ENCODE measurements at regions not wholly inside any gene's neighbourhood (a gene's known extent, or its start where the extent isn't known, plus 50 kb on each side); places are given as distances from the start of the nearest gene placed in this dataset.
A peak's percentile ranks its signal among the peaks of the same experiment; 100 is the strongest.

DNA sequence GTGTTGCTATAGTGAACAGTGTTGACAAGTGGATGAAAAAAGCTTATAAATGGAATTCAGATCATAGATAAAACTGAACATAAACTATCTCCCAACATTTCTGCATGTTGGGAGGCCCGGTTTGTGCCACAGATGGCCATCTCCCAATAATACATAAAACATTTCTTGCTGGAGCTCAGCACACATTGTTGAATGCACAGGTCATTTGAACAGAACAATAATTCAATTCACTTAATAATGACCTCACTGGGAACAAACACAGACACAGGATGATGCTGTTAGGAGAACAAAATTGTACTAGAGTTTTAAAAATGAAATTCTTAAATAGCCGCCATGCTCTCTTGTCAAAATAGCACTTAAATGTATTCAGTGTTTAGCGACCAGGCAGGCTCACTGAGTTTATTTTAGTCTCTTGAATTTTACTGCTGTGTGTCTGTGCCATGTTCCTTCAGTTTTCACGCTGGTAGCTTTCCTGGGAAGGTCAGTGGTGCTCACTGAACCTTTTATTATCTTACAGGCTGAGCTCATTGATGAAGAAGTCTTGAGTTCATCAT, 85.0 kb upstream of the SSBP2 start:
- no peak overlapping the region for H3K4me3 ChIP-seq
- peak in 2 of 8 donors; percentile 46 to 57 for ATAC-seq
- no peaks in the 10 kb centered on the region for H3K36me3 ChIP-seq
- WGBS, 2 donors = 37 to 50% methylated on average over 4 of the region's 4 CpGs
- H3K27me3 ChIP-seq = no peaks in the 10 kb centered on the region
- DNase-seq = no peak
- H3K9me3 ChIP-seq = no peaks in the 10 kb centered on the region
- TF ChIP-seq, protein P1, sequence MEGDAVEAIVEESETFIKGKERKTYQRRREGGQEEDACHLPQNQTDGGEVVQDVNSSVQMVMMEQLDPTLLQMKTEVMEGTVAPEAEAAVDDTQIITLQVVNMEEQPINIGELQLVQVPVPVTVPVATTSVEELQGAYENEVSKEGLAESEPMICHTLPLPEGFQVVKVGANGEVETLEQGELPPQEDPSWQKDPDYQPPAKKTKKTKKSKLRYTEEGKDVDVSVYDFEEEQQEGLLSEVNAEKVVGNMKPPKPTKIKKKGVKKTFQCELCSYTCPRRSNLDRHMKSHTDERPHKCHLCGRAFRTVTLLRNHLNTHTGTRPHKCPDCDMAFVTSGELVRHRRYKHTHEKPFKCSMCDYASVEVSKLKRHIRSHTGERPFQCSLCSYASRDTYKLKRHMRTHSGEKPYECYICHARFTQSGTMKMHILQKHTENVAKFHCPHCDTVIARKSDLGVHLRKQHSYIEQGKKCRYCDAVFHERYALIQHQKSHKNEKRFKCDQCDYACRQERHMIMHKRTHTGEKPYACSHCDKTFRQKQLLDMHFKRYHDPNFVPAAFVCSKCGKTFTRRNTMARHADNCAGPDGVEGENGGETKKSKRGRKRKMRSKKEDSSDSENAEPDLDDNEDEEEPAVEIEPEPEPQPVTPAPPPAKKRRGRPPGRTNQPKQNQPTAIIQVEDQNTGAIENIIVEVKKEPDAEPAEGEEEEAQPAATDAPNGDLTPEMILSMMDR (IDR thresholded peaks at IDR 0.05) = no peak
- H3K27ac ChIP-seq = peak overlapping the region in 3 of 10 donors; percentile 3 to 25 (median 16)
- peaks cover 0 to 11% (median 7%) of the 10 kb centered on the region in 9 donors for H3K4me1 ChIP-seq
- intact Hi-C loops (cut with DNase I) = loop anchor here in 1 of 10 donors (5.0 kb wide), 1 partner anchor 34 kb away; no protein-coding TSS in a partner anchor

DNA sequence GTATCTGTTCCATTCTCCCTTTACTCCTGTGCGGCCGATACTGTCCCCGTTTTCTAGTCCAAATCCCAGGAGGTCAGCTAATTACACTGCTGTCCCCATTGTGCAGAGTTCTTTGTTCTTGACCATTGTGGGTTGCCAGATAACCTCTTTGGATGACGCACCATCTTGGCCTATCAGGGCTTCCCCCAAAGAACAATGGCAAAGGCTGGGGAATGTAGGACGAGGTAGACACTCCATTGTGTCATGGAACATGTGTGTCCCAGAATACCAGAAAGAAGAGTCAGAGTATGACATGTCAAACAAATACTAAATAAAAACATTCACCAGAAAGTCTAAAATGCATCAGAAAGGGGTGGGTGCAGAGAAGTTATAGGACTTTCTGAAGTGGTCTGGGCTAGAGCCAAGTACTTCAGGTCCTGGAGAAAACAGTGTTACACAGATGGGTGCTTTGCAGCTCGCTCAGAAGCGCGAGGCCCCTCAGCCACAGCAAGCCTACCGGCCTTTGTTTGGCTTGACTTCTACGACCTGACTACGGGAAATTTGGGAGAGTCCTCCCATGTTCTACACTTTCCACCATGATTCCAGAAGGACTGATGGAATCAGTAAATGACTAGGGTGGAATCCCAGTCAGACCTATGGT, 83.2 kb upstream of the SSBP2 start:
- WGBS, 2 donors = 89 to 90% methylated on average over 11 of the region's 11 CpGs
- intact Hi-C loops (cut with DNase I) = loop anchor here in 1 of 10 donors (5.0 kb wide), 1 partner anchor 42 kb away; no protein-coding TSS in a partner anchor
- Histone ChIP-seq H3K9me3 (no peaks in the 10 kb centered on the region), H3K4me3 (no peak overlapping the region), H3K4me1 (peaks cover 0 to 15% (median 8%) of the 10 kb centered on the region in 9 donors), H3K27ac (no peak overlapping the region), H3K36me3 (no peaks in the 10 kb centered on the region), H3K27me3 (no peaks in the 10 kb centered on the region)
- TF ChIP-seq, protein P1 (IDR thresholded peaks at IDR 0.05) = no peak
- DNase-seq (no peak), ATAC-seq (peak in 1 of 8 donors; percentile 42)

DNA sequence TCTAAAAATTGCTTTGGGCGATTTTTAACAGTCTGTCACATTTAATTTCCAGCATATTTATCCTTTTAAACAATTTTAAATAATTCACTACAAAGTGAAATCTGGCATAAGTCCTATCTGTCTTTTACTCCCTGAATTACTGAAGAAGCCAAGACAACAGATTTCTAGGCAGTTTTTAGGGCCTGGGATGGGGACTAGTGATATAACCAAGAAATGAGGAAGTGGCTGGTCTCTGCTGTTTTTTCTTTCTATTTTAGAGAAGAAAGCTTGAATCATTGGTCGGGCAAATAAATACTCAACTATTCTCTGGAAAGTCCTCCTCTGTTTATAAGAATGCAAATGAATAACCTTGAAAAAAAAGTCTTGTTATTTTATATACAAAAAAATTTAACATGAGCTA, 79.7 kb upstream of the SSBP2 start:
- DNase-seq (no peak), ATAC-seq (no peak)
- Histone ChIP-seq H3K36me3 (no peaks in the 10 kb centered on the region), H3K27ac (no peak overlapping the region), H3K4me1 (peaks cover 0 to 13% (median 0%) of the 10 kb centered on the region in 9 donors), H3K27me3 (no peaks in the 10 kb centered on the region), H3K4me3 (no peak overlapping the region), H3K9me3 (no peaks in the 10 kb centered on the region)
- intact Hi-C loops (cut with DNase I) = loop anchor here in 1 of 10 donors (5.0 kb wide), 1 partner anchor 38 kb away; no protein-coding TSS in a partner anchor
- TF ChIP-seq, protein P1 (IDR thresholded peaks at IDR 0.05) = no peak
- 60 to 78% methylated on average over 2 of the region's 2 CpGs for WGBS, 2 donors

DNA sequence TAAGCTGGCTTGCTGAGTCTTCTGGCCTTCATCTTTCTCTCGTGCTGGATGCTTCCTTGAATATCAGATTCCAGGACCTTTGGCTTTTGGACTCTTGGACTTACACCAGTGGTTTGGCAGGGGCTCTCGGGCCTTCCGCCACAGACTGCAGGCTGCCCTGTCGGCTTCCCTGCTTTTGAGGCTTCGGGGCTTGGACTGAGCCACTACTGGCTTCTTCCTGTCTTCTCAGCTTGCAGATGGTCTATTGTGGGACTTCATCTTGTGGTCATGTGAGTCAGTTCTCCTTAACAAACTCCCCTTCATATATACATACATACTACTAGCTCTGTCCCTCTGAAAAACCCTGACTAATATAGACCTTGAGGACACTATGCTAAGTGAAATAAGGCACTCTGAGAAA, 78.3 kb upstream of the SSBP2 start:
- DNase-seq (no peak), ATAC-seq (no peak)
- H3K27me3 ChIP-seq = no peaks in the 10 kb centered on the region
- no peak overlapping the region for H3K4me3 ChIP-seq
- WGBS, 2 donors = 78 to 84% methylated on average over 5 of the region's 5 CpGs
- intact Hi-C loops (cut with DNase I) = no loop called here
- peaks cover 0 to 24% (median 6%) of the 10 kb centered on the region in 9 donors for H3K4me1 ChIP-seq
- no peak overlapping the region for H3K27ac ChIP-seq
- TF ChIP-seq, protein P1 (IDR thresholded peaks at IDR 0.05) = no peak
- H3K9me3 ChIP-seq = no peaks in the 10 kb centered on the region
- H3K36me3 ChIP-seq = no peaks in the 10 kb centered on the region
